Tibial nerve (tissue), 4 donors: ENCODE measurements at regions not wholly inside any gene's neighbourhood (a gene's known extent, or its start where the extent isn't known, plus 50 kb on each side); places are given as distances from the start of the nearest gene placed in this dataset.

Experiments
- CTCF ChIP-seq, 5 experiments: fragments of 200-600 bp in 3 of 5; fragments of 450-650 bp in 2 of 5; sonication (generic) in 3 of 5; IDR thresholded peaks; one replicate each; pipeline ENCODE4 v1.5.1; 2016 to 2019; ENCODE audit warnings: antibody characterized with exemption in 5 of 5, mild to moderate bottlenecking in 3 of 5, moderate library complexity in 2 of 5
- EP300 ChIP-seq, 2 donors: sonication (generic); formaldehyde crosslinking; IDR thresholded peaks; one replicate each; pipeline ENCODE4 v1.6.1; 2017; ENCODE audit warnings: antibody characterized with exemption in 2 of 2, mild to moderate bottlenecking in 1 of 2

- TF ChIP-seq CTCF (IDR thresholded peaks at IDR 0.05) = no peak
- no peak for TF ChIP-seq EP300 (IDR thresholded peaks at IDR 0.05)
These were observed 94.0 kb upstream of the GNAO1 start for GRCh38 chr16:56097306-56097705.
